Fibroblast of gingiva (primary cell): ENCODE measurements at regions not wholly inside any gene's neighbourhood (a gene's known extent, or its start where the extent isn't known, plus 50 kb on each side); places are given as distances from the start of the nearest gene placed in this dataset.

Experiments
- DNase-seq: peaks from one replicate; pipeline ENCODE4 v3.0.0-alpha.2; 2011; ENCODE audit warnings: low read depth

GRCh38 chr6:54991761-54992330 lies 145.3 kb downstream of the FAM83B start:
- DNase-seq, result no peak

GRCh38 chr6:54992789-54993188 lies 146.2 kb downstream of the FAM83B start:
- no peak for DNase-seq

- DNase-seq, result no peak
Measured at GRCh38 chr6:54993294-54993693, 146.7 kb downstream of the FAM83B start.

- no peak for DNase-seq
Measured at GRCh38 chr6:54993948-54994347, 147.4 kb downstream of the FAM83B start.

GRCh38 chr6:54998576-54998975 lies 152.0 kb downstream of the FAM83B start:
- no peak for DNase-seq

GRCh38 chr6:55003719-55004430 lies 157.3 kb downstream of the FAM83B start:
- DNase-seq, result no peak

- DNase-seq, result no peak
Measured at GRCh38 chr6:55009131-55009530, 162.6 kb downstream of the FAM83B start.

GRCh38 chr6:55011034-55011433 lies 163.3 kb upstream of the HCRTR2 start:
- no peak for DNase-seq

GRCh38 chr6:55012454-55012853 lies 161.9 kb upstream of the HCRTR2 start:
- DNase-seq, result no peak

GRCh38 chr6:55014321-55015088 lies 159.8 kb upstream of the HCRTR2 start:
- no peak for DNase-seq

- DNase-seq, result no peak
Measured at GRCh38 chr6:55016261-55016660, 158.1 kb upstream of the HCRTR2 start.

GRCh38 chr6:55017555-55018300 lies 156.6 kb upstream of the HCRTR2 start:
- DNase-seq, result no peak

- no peak for DNase-seq
Measured at GRCh38 chr6:55019591-55019990, 154.7 kb upstream of the HCRTR2 start.

- no peak for DNase-seq
Measured at GRCh38 chr6:55023230-55023629, 151.1 kb upstream of the HCRTR2 start.

GRCh38 chr6:55033016-55033546 lies 141.2 kb upstream of the HCRTR2 start:
- DNase-seq, result no peak

- no peak for DNase-seq
Measured at GRCh38 chr6:55034752-55035151, 139.6 kb upstream of the HCRTR2 start.

GRCh38 chr6:55040102-55040848 lies 134.0 kb upstream of the HCRTR2 start:
- no peak for DNase-seq

GRCh38 chr6:55046869-55047422 lies 127.4 kb upstream of the HCRTR2 start:
- DNase-seq, result no peak

- DNase-seq, result no peak
Measured at GRCh38 chr6:55047451-55048044, 126.8 kb upstream of the HCRTR2 start.

- DNase-seq, result no peak
Measured at GRCh38 chr6:55049866-55050265, 124.4 kb upstream of the HCRTR2 start.

- DNase-seq, result no peak
Measured at GRCh38 chr6:55052846-55053245, 121.5 kb upstream of the HCRTR2 start.
